ENCODE measurements at regions not wholly inside any gene's neighbourhood (a gene's known extent, or its start where the extent isn't known, plus 50 kb on each side); places are given as distances from the start of the nearest gene placed in this dataset.

DNA sequence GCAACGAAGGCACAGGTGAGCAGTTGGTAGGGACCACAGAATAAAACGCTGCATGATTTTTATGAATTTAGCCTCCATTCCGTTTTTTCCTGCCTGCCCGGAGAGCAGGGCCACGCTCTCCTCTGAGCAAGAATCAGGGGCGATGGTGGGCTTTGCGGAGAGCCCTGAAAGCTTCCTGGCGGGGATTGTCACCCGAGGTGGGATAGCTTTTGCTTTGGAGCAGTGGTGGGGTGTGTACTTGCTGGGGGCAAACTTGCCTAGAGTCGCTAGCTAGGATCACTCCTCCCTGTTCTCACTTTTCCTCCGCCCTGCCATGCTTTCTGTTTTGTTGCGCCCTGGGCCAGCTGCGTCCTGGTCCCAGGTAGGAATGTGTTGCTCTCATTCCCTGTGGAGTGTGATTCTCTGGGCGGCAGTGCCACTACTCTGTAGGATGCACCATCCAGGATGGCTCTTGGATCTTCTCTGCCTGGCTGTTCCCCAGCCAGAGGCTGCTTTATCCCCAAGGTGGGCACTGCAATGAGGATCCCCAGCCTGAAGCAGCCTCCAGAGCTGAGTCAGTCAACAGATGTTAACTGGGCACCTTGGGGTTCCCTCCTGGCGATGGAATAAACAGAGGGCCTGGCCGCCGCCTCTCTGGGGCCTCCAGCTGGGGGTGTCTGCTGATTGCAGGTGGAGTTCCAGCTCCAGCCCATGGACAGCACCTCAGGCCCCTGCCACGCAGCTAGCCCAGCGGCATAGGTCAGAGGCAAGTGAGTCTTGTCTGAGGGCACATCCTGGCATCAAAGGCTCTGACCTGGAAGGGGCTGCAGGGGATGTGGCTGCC is 360.9 kb upstream of the TNRC6C start:
- no peaks in the 10 kb centered on the region for H3K9me3 ChIP-seq (ENCODE audit: control insufficient read depth, insufficient read depth, low read length)
- TF ChIP-seq EZH2phosphoT487 (IDR thresholded peaks at IDR 0.05; ENCODE audit: borderline replicate concordance, low read length) = no peak
- TF ChIP-seq, protein P1, sequence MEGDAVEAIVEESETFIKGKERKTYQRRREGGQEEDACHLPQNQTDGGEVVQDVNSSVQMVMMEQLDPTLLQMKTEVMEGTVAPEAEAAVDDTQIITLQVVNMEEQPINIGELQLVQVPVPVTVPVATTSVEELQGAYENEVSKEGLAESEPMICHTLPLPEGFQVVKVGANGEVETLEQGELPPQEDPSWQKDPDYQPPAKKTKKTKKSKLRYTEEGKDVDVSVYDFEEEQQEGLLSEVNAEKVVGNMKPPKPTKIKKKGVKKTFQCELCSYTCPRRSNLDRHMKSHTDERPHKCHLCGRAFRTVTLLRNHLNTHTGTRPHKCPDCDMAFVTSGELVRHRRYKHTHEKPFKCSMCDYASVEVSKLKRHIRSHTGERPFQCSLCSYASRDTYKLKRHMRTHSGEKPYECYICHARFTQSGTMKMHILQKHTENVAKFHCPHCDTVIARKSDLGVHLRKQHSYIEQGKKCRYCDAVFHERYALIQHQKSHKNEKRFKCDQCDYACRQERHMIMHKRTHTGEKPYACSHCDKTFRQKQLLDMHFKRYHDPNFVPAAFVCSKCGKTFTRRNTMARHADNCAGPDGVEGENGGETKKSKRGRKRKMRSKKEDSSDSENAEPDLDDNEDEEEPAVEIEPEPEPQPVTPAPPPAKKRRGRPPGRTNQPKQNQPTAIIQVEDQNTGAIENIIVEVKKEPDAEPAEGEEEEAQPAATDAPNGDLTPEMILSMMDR (IDR thresholded peaks at IDR 0.05; ENCODE audit: low read depth, low read length, poor library complexity, severe bottlenecking) = no peak
- peaks cover 5% of the 10 kb centered on the region; the same call in 1 of the 2 replicates for H3K4me1 ChIP-seq (ENCODE audit: control insufficient read depth, low read length)
- no peaks in the 10 kb centered on the region for H3F3A ChIP-seq (ENCODE audit: control insufficient read depth, insufficient read depth)
- H3K9me2 ChIP-seq (replicated peaks; ENCODE audit: control insufficient read depth, low read length) = no peaks in the 10 kb centered on the region
- no peaks in the 10 kb centered on the region for H3K79me2 ChIP-seq (ENCODE audit: control insufficient read depth, low read length)
- H3K27me3 ChIP-seq (ENCODE audit: control insufficient read depth, low read length) = peaks cover 6% of the 10 kb centered on the region
- no peak overlapping the region for H3K4me3 ChIP-seq (ENCODE audit: low read length)
- H3K36me3 ChIP-seq (ENCODE audit: control insufficient read depth, low read length) = no peaks in the 10 kb centered on the region
- H3K4me2 ChIP-seq (ENCODE audit: low read length) = no peak overlapping the region
- H4K20me1 ChIP-seq (ENCODE audit: control insufficient read depth, insufficient read depth, low read depth, low read length) = no peaks in the 10 kb centered on the region
- no peak overlapping the region for H3K27ac ChIP-seq (ENCODE audit: low read depth, low read length)

DNA sequence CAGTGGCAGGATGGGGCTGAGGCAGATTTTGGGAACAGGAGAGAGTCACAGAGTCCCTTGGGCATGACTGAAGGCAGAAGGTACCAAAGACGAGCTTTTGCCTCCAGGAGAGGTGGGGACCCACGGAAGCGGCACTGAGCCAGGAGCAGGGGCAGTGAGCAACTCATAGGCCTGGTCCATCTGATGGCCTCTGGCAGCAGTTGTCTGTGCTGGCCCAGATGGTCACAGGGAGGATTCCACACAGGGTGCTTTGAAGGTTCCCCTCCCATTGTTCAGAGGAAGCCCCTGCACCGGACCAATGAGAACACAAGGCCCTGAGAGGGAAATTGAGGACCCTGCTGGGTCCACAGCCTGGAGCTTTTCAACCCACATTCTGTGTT is 360.3 kb upstream of the TNRC6C start:
- Histone ChIP-seq H3K79me2 (ENCODE audit: control insufficient read depth, low read length) (no peaks in the 10 kb centered on the region), H3K27me3 (ENCODE audit: control insufficient read depth, low read length) (peaks cover 6% of the 10 kb centered on the region), H3K4me2 (ENCODE audit: low read length) (no peak overlapping the region), H4K20me1 (ENCODE audit: control insufficient read depth, insufficient read depth, low read depth, low read length) (no peaks in the 10 kb centered on the region), H3F3A (ENCODE audit: control insufficient read depth, insufficient read depth) (no peaks in the 10 kb centered on the region), H3K27ac (ENCODE audit: low read depth, low read length) (no peak overlapping the region), H3K4me3 (ENCODE audit: low read length) (no peak overlapping the region), H3K4me1 (ENCODE audit: control insufficient read depth, low read length) (peaks cover 5% of the 10 kb centered on the region; the same call in 1 of the 2 replicates), H3K36me3 (ENCODE audit: control insufficient read depth, low read length) (no peaks in the 10 kb centered on the region), H3K9me2 (replicated peaks; ENCODE audit: control insufficient read depth, low read length) (no peaks in the 10 kb centered on the region), H3K9me3 (ENCODE audit: control insufficient read depth, insufficient read depth, low read length) (no peaks in the 10 kb centered on the region)
- TF ChIP-seq EZH2phosphoT487 (IDR thresholded peaks at IDR 0.05; ENCODE audit: borderline replicate concordance, low read length) = no peak
- TF ChIP-seq, protein P1 (IDR thresholded peaks at IDR 0.05; ENCODE audit: low read depth, low read length, poor library complexity, severe bottlenecking) = no peak

DNA sequence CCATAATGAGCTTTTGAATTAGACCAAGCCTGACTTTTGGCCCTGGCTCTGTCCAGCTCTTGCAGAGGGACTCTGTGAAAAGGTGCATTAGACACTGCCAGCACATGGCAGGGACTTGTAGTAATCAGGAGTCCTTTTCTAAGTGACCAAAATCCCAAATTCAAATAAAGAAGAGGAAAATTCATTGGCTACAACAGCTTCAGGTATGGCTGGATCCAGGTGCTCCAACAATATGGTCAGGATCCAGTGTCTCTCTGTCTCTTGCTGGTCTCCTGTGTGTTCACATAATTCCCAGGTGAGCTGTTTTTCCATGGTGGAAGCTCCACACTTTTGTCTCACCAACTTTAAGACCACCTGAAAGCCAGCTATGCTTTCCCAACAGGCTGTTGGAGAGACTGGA is 358.8 kb upstream of the TNRC6C start:
- no peaks in the 10 kb centered on the region for H4K20me1 ChIP-seq (ENCODE audit: control insufficient read depth, insufficient read depth, low read depth, low read length)
- H3K79me2 ChIP-seq (ENCODE audit: control insufficient read depth, low read length) = no peaks in the 10 kb centered on the region
- TF ChIP-seq, protein P1 (IDR thresholded peaks at IDR 0.05; ENCODE audit: low read depth, low read length, poor library complexity, severe bottlenecking) = no peak
- TF ChIP-seq EZH2phosphoT487 (IDR thresholded peaks at IDR 0.05; ENCODE audit: borderline replicate concordance, low read length) = no peak
- H3K9me2 ChIP-seq (replicated peaks; ENCODE audit: control insufficient read depth, low read length) = no peaks in the 10 kb centered on the region
- H3K27me3 ChIP-seq (ENCODE audit: control insufficient read depth, low read length) = peaks cover under 1% of the 10 kb centered on the region; the same call in 1 of the 2 replicates
- H3K27ac ChIP-seq (ENCODE audit: low read depth, low read length) = no peak overlapping the region
- peaks cover 3% of the 10 kb centered on the region; the same call in 1 of the 2 replicates for H3K4me1 ChIP-seq (ENCODE audit: control insufficient read depth, low read length)
- no peak overlapping the region for H3K4me2 ChIP-seq (ENCODE audit: low read length)
- no peaks in the 10 kb centered on the region for H3K9me3 ChIP-seq (ENCODE audit: control insufficient read depth, insufficient read depth, low read length)
- no peaks in the 10 kb centered on the region for H3F3A ChIP-seq (ENCODE audit: control insufficient read depth, insufficient read depth)
- no peaks in the 10 kb centered on the region for H3K36me3 ChIP-seq (ENCODE audit: control insufficient read depth, low read length)
- no peak overlapping the region for H3K4me3 ChIP-seq (ENCODE audit: low read length)
